Endothelial cell of hepatic sinusoid (primary cell): ENCODE measurements at regions not wholly inside any gene's neighbourhood (a gene's known extent, or its start where the extent isn't known, plus 50 kb on each side); places are given as distances from the start of the nearest gene placed in this dataset.
"Not testable (repeated sequence)": the region's sequence is repeated elsewhere in the genome, so short reads cannot be mapped to it uniquely, and the experiment has no call there.

Experiments used
- in situ Hi-C: cut with HindIII; loops from 2 replicates; pipeline ENCODE4 v1.10.0; 2017; ENCODE audit warnings: low sequenced_read_pairs

DNA sequence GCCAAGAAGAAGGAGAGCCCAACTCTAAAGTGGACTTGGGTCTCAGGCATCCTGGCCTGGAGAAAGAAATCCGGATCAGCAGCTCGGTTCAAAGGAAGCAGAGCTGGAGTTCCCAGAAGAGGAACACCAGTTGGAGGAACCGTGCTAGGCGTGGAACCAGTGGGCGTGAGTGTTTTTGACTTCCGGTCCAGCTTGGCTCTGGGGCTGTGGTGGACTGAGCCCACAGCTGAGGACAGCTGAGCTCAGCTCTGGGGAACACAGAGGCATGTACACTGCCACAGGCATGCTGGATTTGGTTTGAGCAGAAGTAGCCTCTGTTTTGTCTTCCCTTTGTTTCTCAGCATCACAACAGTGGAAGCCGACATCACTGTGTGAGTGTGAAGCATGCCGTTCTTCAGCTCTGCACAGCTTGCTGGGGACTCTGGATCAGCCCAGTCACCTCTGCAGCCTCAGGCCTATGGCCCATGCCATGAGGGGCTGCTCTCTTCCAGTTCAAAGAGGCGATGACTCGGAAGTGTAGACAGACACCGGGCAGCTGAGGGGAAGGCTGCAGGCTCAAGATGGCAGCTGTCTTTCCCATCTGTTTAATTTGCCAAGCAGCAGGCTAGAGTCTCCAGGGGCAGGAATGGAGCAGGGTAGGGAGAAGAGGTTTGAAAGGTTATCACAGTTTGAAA is 185.8 kb upstream of the UBE3A start:
- in situ Hi-C loops: loop anchor here (25.0 kb wide), 1 partner anchor 462 kb away; no protein-coding TSS in a partner anchor

DNA sequence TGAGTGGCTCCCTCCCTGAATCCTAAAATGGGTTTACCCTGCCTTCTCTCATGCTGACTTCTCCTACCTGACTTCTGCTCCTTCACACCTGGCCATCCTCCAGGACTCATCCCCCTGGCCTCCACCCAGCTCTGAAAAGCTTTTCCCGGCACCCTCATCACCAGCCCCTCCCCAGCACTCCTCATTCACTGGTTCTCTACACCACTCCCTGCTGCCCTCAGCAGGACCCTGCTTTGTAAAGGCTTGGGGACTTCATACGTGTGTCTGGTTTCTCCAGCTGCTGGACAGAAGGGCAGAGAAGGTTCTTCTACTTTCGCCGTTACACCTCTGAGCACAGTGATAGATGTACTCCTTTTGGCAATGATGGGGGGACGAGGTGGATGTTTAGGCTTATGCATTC is 184.9 kb upstream of the UBE3A start:
- in situ Hi-C loops: loop anchor here (25.0 kb wide), 1 partner anchor 461 kb away; no protein-coding TSS in a partner anchor

DNA sequence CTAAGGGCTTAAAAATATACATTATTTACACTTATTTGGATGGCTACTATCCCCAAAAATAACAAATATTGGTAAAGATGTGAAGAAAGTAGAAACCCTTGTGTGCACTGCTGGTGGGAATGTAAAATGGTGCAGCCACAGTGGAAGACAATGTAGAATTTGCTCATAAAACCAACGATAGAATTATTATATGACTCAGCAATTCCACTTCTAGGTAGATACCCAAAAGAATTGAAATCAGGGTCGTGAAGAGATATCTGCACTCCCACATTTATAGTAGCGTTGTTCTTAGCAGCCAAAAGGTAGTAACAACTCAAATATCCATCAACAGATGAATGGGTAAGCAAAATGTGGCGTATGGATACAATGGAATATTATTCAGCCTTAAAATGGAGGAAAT is 181.6 kb upstream of the UBE3A start:
- in situ Hi-C loops: loop anchor here (25.0 kb wide), 1 partner anchor 458 kb away; no protein-coding TSS in a partner anchor

DNA sequence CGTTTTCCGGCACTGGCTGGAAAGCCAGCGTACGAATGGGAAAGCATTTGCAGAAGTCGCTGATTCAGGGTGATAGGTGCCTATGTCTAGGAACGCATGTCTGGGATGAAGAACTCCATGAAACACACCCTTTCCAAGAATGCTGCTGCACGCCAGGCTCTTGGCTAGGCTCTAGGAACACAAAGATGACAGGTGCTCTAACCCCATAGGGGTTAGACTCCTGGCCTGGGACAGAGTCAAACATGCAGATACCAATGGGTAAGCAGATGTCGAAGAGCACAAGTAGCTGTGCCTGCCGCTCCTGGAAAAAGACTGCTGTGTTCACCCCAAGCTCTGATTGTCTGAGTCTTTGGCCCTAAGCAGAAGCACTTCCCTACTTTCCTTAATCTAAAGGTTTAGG is 180.9 kb upstream of the UBE3A start:
- in situ Hi-C loops: loop anchor here (25.0 kb wide), 1 partner anchor 457 kb away; no protein-coding TSS in a partner anchor

DNA sequence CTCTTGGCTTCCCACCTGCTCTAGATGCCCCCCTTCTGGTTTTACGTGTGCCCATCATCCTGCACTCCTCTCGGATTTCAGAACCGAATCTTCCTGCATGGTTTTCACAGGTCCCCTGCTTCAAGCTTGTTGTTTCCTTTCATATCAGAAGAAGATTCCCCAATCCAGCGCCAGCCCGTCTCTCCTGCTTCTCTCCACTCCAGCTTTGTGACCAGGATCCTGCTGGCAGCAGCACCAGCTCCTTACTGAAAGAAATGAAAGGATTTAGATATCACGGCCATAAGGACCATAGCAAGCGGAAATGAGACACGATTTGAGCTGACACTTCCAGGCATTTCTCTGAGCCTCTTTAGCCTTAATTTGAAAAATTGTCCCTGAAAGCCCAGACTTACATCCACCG is 180.3 kb upstream of the UBE3A start:
- in situ Hi-C loops: loop anchor here (25.0 kb wide), 1 partner anchor 457 kb away; no protein-coding TSS in a partner anchor

DNA sequence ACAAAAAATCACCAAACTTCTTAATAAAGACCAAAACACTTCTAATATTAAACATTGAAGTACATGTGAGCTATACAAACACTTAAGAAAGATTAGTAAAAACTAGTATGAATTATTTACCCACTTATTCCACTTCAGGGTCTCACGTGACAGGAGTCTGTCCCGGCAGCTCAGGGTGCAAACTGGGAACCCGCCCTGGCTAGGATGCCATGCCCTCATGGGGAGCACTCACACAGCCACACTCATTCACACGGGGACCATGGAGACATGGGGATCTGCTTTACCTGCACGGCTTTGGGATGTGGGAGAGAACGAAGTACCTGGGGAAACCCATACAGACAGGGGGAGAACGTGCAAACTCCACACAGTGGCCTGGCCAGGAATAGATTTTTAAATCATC is 179.3 kb upstream of the UBE3A start:
- in situ Hi-C loops: loop anchor here (25.0 kb wide), 1 partner anchor 456 kb away; no protein-coding TSS in a partner anchor

DNA sequence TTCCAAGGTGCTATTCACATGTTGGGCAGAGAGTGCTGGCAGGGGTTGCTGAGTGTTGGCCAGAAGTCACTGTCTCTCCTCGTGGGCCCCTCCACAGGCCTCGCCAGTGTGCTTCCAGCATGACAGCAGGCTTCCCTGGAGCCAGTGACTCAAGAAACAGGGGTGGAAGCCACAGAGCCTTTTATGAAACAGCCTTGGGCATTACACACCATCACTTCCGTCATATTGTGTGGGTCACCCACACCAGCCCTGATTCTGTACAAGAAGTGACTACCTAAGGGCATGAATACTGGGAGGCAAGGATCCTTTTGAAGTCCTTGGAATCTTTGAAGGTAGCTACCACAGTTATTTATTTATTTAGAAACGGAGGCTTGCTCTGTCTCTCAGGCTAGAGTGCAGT is 177.6 kb upstream of the UBE3A start:
- in situ Hi-C loops: loop anchor here (25.0 kb wide), 1 partner anchor 454 kb away; no protein-coding TSS in a partner anchor

DNA sequence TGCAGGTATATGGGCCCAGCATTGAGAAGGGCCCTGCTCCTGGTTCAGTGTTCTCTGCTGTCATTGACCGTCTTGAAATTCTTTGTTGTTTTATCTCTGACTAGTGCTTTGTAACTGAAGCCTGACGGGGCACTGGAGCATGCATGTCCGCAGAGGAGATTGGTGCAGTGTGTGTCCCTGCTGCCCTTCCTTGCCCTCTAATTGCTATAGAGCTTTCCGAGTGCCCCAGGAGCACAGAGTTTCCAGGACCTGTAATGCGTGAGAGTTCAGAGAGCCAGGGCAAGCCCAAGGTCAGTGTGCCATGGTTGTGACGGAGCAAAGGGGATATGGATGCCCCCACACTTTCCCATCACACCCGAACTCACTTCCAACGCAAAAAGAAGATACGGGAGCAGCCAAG is 174.3 kb upstream of the UBE3A start:
- in situ Hi-C loops: loop anchor here (25.0 kb wide), 1 partner anchor 451 kb away; no protein-coding TSS in a partner anchor

DNA sequence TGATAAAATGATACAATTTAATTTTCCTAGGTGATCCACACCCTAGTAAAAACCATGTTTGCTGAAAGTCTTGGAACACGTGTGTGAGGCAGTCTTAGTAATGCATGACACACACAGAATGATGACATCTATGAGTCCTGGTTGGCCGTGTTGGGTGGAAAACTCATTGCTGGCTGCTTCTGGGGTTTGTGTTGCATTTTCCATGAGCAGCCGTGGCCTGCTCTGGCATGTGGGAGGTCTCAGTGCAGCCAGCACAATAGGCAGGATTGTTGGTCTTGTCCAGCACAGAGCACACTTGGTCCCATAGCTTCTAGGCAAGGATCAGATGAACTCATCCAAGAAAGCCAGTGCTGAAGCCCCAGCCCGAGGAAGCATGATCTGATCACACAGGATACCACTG is 172.8 kb upstream of the UBE3A start:
- in situ Hi-C loops: loop anchor here (25.0 kb wide), 1 partner anchor 449 kb away; no protein-coding TSS in a partner anchor

DNA sequence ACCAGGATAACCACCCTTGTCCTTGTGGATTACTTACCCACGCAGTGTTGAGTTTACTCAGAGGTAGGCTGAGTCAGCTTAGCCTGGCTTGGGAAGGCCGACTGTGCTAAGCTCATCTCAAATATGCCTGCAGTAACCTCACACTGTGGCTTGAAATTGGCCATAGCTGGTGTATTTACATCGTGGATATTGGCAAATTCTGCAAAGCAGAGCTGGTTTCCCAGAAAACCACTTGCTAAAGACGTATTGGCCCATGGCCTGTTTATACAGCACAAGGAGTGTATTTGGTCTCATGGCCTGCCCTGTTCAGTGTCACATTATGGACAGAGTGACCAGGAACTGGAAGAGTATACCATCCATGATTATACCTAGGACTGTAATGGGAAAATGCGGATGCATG is 170.5 kb upstream of the UBE3A start:
- in situ Hi-C loops: loop anchor here (25.0 kb wide), 1 partner anchor 447 kb away; no protein-coding TSS in a partner anchor

DNA sequence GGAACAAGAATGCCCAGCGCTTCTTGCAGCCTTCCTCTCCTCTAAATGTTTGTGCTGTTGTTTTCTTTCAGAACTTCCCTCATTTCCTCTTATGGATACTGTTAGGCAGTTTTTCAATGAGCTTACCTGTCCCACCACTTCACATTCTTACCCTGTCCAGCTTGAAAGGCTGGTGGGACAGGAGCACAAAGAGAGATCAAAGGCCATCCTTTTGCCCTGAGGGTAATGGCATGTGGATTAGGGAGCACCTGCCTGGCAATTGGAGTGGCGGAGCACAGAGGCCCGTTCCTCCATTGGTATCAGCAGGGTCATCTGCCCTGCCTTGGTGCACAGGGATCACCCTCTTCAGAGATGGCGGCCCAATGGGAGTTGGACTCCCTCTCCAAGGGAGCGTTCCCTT is 170.1 kb upstream of the UBE3A start:
- in situ Hi-C loops: loop anchor here (25.0 kb wide), 1 partner anchor 447 kb away; no protein-coding TSS in a partner anchor

DNA sequence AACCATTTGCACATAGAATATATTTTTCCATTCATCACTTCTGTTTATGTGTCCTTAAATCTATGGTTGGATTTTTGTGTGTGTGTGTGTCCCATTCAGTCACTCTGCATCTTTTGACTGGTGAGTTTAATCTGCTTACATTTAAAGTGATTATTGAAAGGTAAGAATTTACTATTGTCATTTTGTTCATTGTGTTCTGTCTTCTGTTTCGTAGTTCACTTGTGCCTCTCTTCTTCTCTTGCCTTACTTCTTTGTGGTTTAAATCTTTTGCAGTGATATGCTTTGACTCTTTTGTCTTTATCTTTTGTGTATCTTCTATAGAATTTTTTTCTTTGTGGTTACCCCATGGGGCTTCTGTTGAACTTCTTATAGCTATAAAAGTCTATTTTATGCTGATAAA is 166.3 kb upstream of the UBE3A start:
- in situ Hi-C loops: loop anchor here (25.0 kb wide), 1 partner anchor 443 kb away; no protein-coding TSS in a partner anchor

DNA sequence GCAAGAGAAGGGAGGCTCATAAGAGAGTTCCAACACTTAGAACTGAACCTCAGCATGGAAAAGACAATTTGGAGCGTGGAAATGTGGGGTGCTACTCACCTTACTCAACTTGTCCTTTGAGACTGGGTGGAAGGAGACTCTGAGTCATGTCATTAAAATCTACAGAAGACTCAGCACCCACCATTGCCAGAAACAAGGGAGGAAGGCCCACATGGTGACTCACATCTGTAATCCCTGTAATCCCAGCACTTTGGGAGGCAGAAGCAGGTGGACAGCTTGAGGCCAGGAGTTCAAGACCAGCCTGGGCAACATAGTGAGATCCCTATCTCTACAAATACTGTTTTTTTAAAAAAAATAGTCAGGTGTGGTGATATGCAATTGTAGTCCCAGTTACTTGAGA is 161.9 kb upstream of the UBE3A start:
- in situ Hi-C loops: loop anchor here (25.0 kb wide), 1 partner anchor 438 kb away; no protein-coding TSS in a partner anchor

DNA sequence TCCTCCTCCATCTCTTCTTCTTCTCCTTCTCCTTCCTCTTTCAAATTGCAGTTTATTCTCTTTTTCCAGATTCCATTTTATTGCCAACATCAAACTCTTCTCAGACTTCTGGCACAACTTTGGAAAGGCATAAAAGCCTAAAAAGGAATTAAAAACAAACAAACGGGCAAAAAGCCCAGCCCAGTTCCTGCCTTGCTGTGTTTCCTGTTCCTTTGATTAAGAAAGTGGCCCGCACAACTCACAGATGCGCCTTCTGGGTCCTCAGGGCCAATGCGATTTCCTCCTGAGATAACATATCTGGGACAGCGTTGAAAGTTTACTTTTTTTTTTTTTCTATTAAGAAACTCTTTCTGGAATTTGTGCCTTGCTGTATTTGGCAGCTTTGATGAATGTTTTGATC is 158.7 kb upstream of the UBE3A start:
- in situ Hi-C loops: no loop called here

DNA sequence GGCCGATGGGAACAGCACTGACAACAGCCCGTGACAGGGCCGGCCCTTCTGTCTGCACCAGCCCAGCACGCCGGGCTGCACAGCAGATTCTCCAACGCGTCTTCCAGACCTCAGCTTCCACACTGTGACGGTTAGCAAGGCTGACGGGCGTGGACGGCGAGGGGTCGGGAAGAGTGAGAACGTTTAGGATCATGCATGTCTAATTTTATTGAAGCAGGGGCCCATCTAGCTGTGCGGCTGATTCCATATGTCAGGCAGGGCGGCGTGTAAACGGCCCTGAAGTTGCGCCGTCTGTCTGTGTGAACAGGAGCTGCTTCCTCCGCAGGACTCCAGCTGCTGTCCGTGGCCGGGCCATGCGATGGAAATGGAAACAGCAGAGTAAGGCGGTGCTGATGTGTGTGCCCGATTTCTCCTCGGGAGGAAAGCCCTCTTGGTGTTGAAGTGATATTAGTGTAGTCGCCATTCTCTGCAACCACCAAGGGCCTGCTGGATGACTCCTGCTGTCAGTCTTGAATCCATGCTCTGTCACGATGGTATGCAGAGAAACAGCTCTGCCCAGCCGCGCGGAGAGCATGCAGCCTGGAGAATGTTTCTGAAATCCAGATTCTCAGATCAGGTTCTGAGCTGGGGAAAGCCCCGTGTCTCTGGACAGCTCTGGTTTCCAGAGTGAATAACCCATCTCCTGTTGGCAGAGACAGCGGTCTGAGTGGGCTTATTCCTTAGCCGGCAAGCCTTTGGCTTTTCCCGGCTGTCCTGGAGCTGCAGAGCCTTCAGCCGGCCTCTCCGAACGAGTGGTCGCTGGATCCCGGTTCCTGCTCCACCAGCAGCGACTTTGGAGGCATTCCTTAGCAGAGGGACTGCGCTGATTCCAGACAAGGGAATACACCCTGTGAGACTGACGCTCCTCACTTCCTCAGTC is 158.1 kb upstream of the UBE3A start:
- in situ Hi-C loops: no loop called here

DNA sequence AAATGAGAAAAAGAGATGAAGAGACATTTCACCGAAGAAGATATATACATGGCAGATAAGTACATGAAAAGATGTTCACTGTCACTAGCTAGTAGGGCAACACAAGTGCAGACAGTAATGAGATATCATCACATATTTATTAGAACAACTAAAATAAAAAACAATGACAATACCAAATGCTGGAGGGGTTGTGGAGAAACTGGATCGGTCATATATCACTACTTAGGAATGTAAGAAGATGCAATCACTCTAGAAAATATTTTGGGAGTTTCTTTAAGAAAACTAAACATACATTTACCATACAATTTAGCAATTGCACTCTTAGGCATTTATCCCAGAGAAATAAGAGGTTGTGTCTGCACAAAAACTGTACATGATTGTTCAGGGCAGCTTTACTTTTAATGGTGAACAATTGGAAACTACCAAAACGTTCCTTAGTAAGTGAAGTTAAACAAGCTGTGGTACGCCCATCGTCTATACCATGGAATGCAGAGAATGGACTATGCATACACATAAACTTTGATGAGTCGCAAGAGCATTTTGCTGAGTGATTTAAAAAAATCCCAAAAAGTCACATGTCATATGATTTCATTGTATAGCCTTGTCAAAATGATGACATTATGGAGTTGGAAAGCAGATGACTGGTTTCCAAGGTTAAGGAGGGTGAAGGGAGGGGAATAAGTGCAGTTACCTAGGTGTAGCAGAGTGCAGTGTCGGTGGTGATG is 149.0 kb upstream of the UBE3A start:
- in situ Hi-C loops: no loop called here

DNA sequence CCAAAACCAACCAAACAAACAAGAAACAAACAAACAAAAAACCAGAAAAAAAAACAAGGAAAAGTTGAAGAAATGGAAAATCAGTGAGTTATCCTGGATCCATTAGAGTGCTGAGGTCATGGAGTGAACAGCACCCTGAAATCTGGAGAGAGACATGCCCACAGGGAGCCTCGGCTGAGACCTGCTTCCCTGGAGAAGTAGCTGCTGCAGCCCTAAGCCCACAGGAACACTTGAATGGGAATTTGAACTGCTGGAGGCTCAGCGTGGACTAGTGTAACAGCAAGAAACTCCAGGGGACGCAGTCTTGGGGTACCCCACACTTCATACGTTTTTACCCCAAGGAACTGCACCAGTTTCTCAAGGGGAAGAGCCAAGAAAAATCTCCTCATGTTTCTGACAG is 144.1 kb upstream of the UBE3A start:
- in situ Hi-C loops: no loop called here

DNA sequence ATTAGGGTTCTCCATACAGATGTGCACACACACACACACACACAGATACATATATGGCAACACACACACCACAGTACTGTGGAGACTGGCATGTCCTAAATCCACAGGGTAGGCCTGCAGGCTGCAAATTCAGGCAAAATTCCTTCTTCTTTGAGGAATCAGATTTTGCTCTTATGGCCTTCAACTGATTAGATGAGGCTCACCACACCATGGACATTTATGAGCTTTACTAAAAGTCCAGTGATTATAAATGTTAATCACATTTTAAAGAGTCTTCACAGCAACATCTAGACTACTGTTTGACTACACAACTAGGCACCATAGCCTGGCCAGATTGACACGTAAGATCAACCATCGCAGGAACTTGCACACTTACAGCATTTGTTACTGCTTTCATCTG is 140.3 kb upstream of the UBE3A start:
- in situ Hi-C loops: no loop called here

DNA sequence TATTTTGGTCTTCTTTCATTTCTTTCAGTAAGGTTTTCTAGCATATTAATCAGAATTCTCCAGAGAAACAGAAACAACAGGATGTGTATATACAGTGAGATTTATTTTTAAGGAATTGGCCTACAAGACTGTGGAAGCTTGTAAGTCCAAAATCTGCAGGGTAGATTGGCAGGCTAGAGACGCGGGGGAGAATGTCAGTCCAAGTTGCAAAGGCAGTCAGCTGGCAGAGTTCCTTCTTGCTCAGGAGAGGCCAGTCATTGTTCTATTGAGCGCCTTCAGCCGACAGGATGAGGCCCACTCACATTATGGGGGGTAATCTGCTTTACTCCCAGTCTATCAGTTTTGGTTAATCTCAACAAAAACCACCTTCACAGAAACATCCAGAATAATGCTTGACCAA is 133.4 kb upstream of the UBE3A start:
- in situ Hi-C loops: no loop called here

DNA sequence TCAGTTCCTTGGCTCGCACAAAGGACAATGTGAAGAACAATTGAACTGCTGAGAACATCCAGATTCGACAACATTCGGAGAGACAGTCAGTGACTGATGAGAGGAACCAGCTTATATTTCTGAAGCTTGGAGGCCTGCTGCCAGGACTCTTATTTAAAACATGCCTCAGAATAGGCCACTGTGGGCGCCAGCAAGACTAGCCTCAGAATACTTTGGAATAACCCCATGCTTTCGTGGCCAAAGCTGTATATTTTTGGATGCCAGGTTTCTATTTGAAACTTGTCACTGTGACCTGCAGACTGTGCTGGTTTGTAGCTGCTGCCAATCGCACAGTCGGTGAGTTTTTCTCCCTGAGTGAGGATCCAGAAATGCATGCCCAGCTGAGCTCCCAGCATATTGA is 129.9 kb upstream of the UBE3A start:
- in situ Hi-C loops: no loop called here

DNA sequence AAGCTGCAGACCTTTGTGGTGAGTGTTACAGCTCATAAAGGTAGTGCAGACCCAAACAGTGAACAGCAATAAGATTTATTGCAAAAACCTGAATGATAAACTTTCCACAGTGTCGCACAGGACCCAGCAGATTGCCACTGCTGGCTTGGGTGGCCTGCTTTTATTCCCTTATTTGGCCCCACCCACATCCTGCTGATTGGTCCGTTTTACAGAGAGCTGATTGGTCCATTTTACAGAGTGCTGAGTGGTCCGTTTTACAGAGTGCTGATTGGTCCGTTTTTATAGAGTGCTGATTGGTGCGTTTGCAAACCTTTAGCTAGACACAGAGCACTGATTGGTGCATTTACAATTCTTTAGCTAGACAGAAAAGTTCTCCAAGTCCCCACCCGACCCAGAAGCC is 127.7 kb upstream of the UBE3A start:
- in situ Hi-C loops: not testable (repeated sequence)
